ENCODE measurements at regions not wholly inside any gene's neighbourhood (a gene's known extent, or its start where the extent isn't known, plus 50 kb on each side); places are given as distances from the start of the nearest gene placed in this dataset.

GRCh38 chr2:126963390-126963789, 64.7 kb downstream of the TEX51 start:
- DNase-seq: no peak
- H3K36me3 ChIP-seq (ENCODE audit: control insufficient read depth in 2 of 3, insufficient read depth in 3 of 3, low read length in 3 of 3): no peaks in the 10 kb centered on the region
- no peak overlapping the region for H3K9ac ChIP-seq (ENCODE audit: low read length in 3 of 3)
- no peaks in the 10 kb centered on the region for H3K27me3 ChIP-seq (ENCODE audit: control insufficient read depth, insufficient read depth, low read length)
- no peaks in the 10 kb centered on the region for H3K9me3 ChIP-seq (ENCODE audit: control insufficient read depth in 2 of 3, insufficient read depth in 1 of 3, low read length in 3 of 3)
- no peak overlapping the region for H3K27ac ChIP-seq (ENCODE audit: low read depth in 2 of 2, low read length in 2 of 2)
- no peak for TF ChIP-seq CTCF (IDR thresholded peaks at IDR 0.05; ENCODE audit: borderline replicate concordance, extremely low read depth, insufficient read depth)
- FAIRE-seq: no peak
- no peaks in the 10 kb centered on the region for H3K4me1 ChIP-seq (ENCODE audit: control insufficient read depth in 2 of 3, insufficient read depth in 2 of 3, low read depth in 1 of 3, low read length in 3 of 3)
- no peak overlapping the region for H3K4me3 ChIP-seq (ENCODE audit: low read length in 3 of 3)
- intact Hi-C loops (cut with DNase I): no loop called here

- H3K9me3 ChIP-seq (ENCODE audit: control insufficient read depth in 2 of 3, insufficient read depth in 1 of 3, low read length in 3 of 3): no peaks in the 10 kb centered on the region
- no peak for TF ChIP-seq CTCF (IDR thresholded peaks at IDR 0.05; ENCODE audit: borderline replicate concordance, extremely low read depth, insufficient read depth)
Measured at GRCh38 chr2:126966601-126967000, 67.9 kb downstream of the TEX51 start.

GRCh38 chr2:126970583-126970982, 71.9 kb downstream of the TEX51 start:
- FAIRE-seq: no peak
- Histone ChIP-seq H3K27ac (ENCODE audit: low read depth in 2 of 2, low read length in 2 of 2) (no peak overlapping the region), H3K4me1 (ENCODE audit: control insufficient read depth in 2 of 3, insufficient read depth in 2 of 3, low read depth in 1 of 3, low read length in 3 of 3) (no peaks in the 10 kb centered on the region), H3K4me3 (ENCODE audit: low read length in 3 of 3) (peak overlapping the region in 2 of 3 donors; percentile 49 to 71), H3K27me3 (ENCODE audit: control insufficient read depth, insufficient read depth, low read length) (no peaks in the 10 kb centered on the region), H3K9ac (ENCODE audit: low read length in 3 of 3) (no peak overlapping the region), H3K9me3 (ENCODE audit: control insufficient read depth in 2 of 3, insufficient read depth in 1 of 3, low read length in 3 of 3) (no peaks in the 10 kb centered on the region), H3K36me3 (ENCODE audit: control insufficient read depth in 2 of 3, insufficient read depth in 3 of 3, low read length in 3 of 3) (no peaks in the 10 kb centered on the region)
- DNase-seq: no peak
- intact Hi-C loops (cut with DNase I): no loop called here
- TF ChIP-seq CTCF (IDR thresholded peaks at IDR 0.05; ENCODE audit: borderline replicate concordance, extremely low read depth, insufficient read depth): no peak

More at GRCh38 chr2:126966601-126967000, 67.9 kb downstream of the TEX51 start:
- intact Hi-C loops (cut with DNase I): no loop called here
- DNase-seq: no peak
- FAIRE-seq: no peak
- Histone ChIP-seq H3K36me3 (ENCODE audit: control insufficient read depth in 2 of 3, insufficient read depth in 3 of 3, low read length in 3 of 3) (no peaks in the 10 kb centered on the region), H3K4me3 (ENCODE audit: low read length in 3 of 3) (no peak overlapping the region), H3K27ac (ENCODE audit: low read depth in 2 of 2, low read length in 2 of 2) (no peak overlapping the region), H3K9ac (ENCODE audit: low read length in 3 of 3) (no peak overlapping the region), H3K27me3 (ENCODE audit: control insufficient read depth, insufficient read depth, low read length) (no peaks in the 10 kb centered on the region), H3K4me1 (ENCODE audit: control insufficient read depth in 2 of 3, insufficient read depth in 2 of 3, low read depth in 1 of 3, low read length in 3 of 3) (no peaks in the 10 kb centered on the region)

- no peak for TF ChIP-seq CTCF (IDR thresholded peaks at IDR 0.05; ENCODE audit: borderline replicate concordance, extremely low read depth, insufficient read depth)
- Histone ChIP-seq H3K4me3 (ENCODE audit: low read length in 3 of 3) (peak overlapping the region in 2 of 3 donors; percentile 49 to 71), H3K36me3 (ENCODE audit: control insufficient read depth in 2 of 3, insufficient read depth in 3 of 3, low read length in 3 of 3) (no peaks in the 10 kb centered on the region), H3K9ac (ENCODE audit: low read length in 3 of 3) (no peak overlapping the region), H3K27me3 (ENCODE audit: control insufficient read depth, insufficient read depth, low read length) (no peaks in the 10 kb centered on the region), H3K27ac (ENCODE audit: low read depth in 2 of 2, low read length in 2 of 2) (no peak overlapping the region), H3K4me1 (ENCODE audit: control insufficient read depth in 2 of 3, insufficient read depth in 2 of 3, low read depth in 1 of 3, low read length in 3 of 3) (no peaks in the 10 kb centered on the region), H3K9me3 (ENCODE audit: control insufficient read depth in 2 of 3, insufficient read depth in 1 of 3, low read length in 3 of 3) (no peaks in the 10 kb centered on the region)
- DNase-seq (peak in 1 of 5 donors; percentile 78), FAIRE-seq (no peak)
- intact Hi-C loops (cut with DNase I): no loop called here
Measured at GRCh38 chr2:126971162-126971480, 72.4 kb downstream of the TEX51 start.
